Prostate gland (tissue), 2 donors: ENCODE measurements at regions not wholly inside any gene's neighbourhood (a gene's known extent, or its start where the extent isn't known, plus 50 kb on each side); places are given as distances from the start of the nearest gene placed in this dataset.

Source experiments
- DNase-seq: peaks from one replicate; pipeline ENCODE4 v3.0.0-alpha.2; 2019; ENCODE audit warnings: low spot score
- H3K27ac ChIP-seq, 2 donors: fragments of 200-600 bp; sonication (generic); 2 replicates each; pipeline ENCODE4 v1.5.1; 2017 to 2019
- H3K27me3 ChIP-seq: fragments of 200-600 bp; sonication (generic); replicated peaks from 2 replicates; pipeline ENCODE4 v1.5.1; 2019; ENCODE audit not compliant: insufficient read depth
- H3K36me3 ChIP-seq, 2 donors: fragments of 200-600 bp; sonication (generic); 1 replicate in 1 of 2; 2 replicates in 1 of 2; pipeline versions ENCODE4 v1.5.1 to v1.8.1; 2017 to 2019
- H3K4me1 ChIP-seq: fragments of 200-600 bp; sonication (generic); replicated peaks from 2 replicates; pipeline ENCODE4 v1.5.1; 2019
- H3K4me3 ChIP-seq, 2 donors: fragments of 200-600 bp; sonication (generic); 2 replicates each; pipeline ENCODE4 v1.5.1; 2017 to 2019
- H3K9me3 ChIP-seq: fragments of 200-600 bp; sonication (generic); 2 replicates; pipeline ENCODE4 v1.5.1; 2017
- CTCF ChIP-seq, 4 experiments: fragments of 200-600 bp in 2 of 4; fragments of 450-650 bp in 2 of 4; sonication (generic) in 2 of 4; IDR thresholded peaks; 1 replicate in 3 of 4; 2 replicates in 1 of 4; pipeline ENCODE4 v1.5.1; 2016 to 2019; ENCODE audit warnings: antibody characterized with exemption in 4 of 4, mild to moderate bottlenecking in 2 of 4, moderate library complexity in 2 of 4
- POLR2A ChIP-seq: fragments of 450-650 bp; IDR thresholded peaks from one replicate; pipeline ENCODE4 v1.6.1; 2016; ENCODE audit warnings: antibody characterized with exemption, mild to moderate bottlenecking
- POLR2AphosphoS5 ChIP-seq: sonication (generic); formaldehyde crosslinking; IDR thresholded peaks from one replicate; pipeline ENCODE4 v1.6.1; 2017; ENCODE audit warnings: antibody characterized with exemption
- WGBS: methylation state at CpG from one replicate; pipeline ENCODE4 v1.1.5; 2018; 5-methylcytosine and 5-hydroxymethylcytosine counted together
- intact Hi-C: fragments of 100-400 bp; cut with DNase I; formaldehyde crosslinking; loops from one replicate; pipeline ENCODE4 v1.14.2; 2022

DNA sequence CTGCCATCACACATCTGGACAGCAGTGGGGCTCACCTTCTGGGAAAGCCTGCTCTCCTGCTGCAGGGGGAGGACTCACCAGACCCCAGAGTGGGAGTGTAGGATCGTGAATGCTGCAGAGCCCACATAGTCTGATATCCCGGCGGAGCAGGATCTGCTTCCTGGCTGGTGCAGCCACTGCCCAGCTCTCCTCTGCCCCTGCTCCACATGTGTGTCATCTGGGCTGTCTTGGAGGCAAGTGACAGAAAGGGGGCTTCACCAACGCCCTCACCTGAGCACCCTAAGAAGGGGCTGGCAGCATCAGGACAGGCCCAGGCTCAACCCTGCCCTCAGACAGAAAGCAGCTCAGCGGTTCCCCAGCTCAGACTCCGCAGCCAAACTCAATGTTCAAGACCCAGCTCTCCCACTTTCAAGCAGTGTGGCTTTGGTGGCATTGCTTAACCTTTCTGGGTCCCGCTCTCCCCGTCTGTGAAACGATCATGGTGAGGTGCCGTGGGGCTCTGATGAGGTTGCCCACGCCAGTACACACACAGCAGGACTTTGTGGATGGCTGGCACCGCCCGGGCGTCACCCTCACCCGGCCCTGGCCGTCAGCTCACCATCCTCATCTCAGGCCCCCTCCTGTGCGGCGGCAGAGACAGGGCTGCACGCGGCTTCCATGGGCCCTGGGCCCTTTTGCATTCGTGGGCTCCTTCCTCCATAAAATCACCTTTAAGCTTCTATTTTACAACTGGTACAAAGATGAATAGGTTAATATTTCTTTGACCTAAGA, 91.0 kb upstream of the SFSWAP start:
- TF ChIP-seq POLR2A (no peak), POLR2AphosphoS5 (no peak), CTCF (IDR thresholded peaks at IDR 0.05) (no peak)
- Histone ChIP-seq H3K36me3 (no peaks in the 10 kb centered on the region), H3K9me3 (no peaks in the 10 kb centered on the region), H3K27ac (no peak overlapping the region), H3K4me1 (no peaks in the 10 kb centered on the region), H3K4me3 (no peak overlapping the region), H3K27me3 (peaks cover 6% of the 10 kb centered on the region)
- intact Hi-C loops = no loop called here
- WGBS = 85% methylated on average over 21 of the region's 21 CpGs
- DNase-seq = no peak

GRCh38 chr12:131620520-131620919, 90.4 kb upstream of the SFSWAP start:
- Histone ChIP-seq H3K4me1 (no peaks in the 10 kb centered on the region), H3K27ac (no peak overlapping the region), H3K9me3 (no peaks in the 10 kb centered on the region), H3K27me3 (peaks cover 6% of the 10 kb centered on the region), H3K36me3 (no peaks in the 10 kb centered on the region), H3K4me3 (no peak overlapping the region)
- 56% methylated on average over 6 of the region's 6 CpGs for WGBS
- intact Hi-C loops = no loop called here
- TF ChIP-seq POLR2AphosphoS5 (no peak), POLR2A (no peak), CTCF (IDR thresholded peaks at IDR 0.05) (no peak)
- DNase-seq = no peak

DNA sequence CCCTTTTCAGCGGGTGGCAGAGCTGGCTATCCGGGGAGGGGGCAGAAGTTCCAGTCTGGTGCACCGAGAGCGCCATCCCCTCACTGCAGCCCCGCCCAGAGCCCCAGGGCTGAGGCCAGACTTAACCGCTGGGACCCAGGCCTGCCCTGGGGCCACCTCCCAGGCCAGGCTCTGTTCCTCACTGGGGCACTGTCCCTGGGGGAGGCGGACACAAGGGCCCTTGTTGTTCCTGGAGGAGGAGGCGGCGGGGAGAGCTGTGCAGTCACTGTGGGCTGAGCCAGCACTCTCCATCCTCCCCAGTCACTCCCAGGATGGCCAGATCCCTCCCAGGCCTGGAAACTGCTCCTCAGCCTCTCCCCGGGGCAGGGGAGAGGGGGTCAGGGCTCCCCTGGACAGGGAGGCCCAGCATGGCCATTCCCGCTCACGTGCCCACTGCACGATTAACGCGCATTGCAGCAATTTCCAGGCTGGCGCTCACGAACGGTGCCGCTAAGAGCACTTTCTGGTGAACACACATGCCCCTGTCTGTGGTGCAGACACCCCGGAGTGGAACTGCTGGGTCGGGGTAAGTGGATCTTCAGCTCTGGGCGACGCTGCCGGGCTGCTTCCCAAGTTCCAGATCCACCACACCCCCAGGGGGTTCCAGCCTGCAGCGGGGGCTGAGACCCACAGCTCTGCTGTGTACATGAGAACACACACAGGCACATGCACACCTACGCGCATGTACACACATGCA, 89.8 kb upstream of the SFSWAP start:
- no peak overlapping the region for H3K4me3 ChIP-seq
- TF ChIP-seq POLR2AphosphoS5 = no peak
- no peak for TF ChIP-seq CTCF (IDR thresholded peaks at IDR 0.05)
- TF ChIP-seq POLR2A = no peak
- DNase-seq = no peak
- no peaks in the 10 kb centered on the region for H3K9me3 ChIP-seq
- WGBS = 74% methylated on average over 23 of the region's 27 CpGs
- no peak overlapping the region for H3K27ac ChIP-seq
- intact Hi-C loops = no loop called here
- H3K4me1 ChIP-seq = no peaks in the 10 kb centered on the region
- no peaks in the 10 kb centered on the region for H3K36me3 ChIP-seq
- peaks cover 6% of the 10 kb centered on the region for H3K27me3 ChIP-seq

DNA sequence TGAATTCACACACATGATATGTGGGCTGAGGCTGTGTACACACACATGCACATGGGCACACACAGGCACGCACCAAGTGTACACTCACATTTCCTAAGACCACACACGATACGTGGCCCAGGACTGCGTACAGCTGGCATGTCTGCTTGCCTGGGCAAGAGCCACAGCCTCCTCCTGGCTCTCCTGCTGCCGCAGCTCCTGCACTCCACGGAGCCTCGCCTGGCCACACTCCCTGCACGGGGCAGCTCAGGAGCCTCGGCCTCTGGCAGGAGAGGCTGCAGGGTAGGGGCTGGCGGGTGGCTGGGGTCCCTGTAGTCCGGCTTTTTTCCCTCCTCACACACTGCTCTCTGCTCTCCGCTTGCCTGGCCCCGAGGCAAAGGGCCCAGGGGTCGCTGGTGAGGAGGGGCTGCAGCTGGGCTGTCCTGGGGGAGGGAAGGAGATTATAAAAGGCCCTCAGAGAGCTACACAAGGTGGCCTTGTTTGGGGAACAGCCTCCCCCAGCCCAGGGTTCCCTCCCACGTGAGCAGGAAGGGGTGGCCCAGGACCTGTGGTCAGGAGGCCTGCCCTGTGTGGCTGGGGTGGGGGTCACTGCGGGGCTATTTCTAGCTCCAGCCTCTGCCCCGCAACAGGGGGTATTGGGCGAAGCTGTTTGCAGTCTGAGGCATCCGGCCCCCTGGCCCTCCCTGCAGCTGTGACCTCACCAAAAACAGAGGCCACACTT, 89.0 kb upstream of the SFSWAP start:
- no peak for DNase-seq
- intact Hi-C loops = no loop called here
- Histone ChIP-seq H3K27me3 (peaks cover 6% of the 10 kb centered on the region), H3K27ac (no peak overlapping the region), H3K4me3 (no peak overlapping the region), H3K36me3 (no peaks in the 10 kb centered on the region), H3K9me3 (no peaks in the 10 kb centered on the region), H3K4me1 (no peaks in the 10 kb centered on the region)
- TF ChIP-seq POLR2A (no peak), CTCF (IDR thresholded peaks at IDR 0.05) (no peak), POLR2AphosphoS5 (no peak)
- 21% methylated on average over 19 of the region's 19 CpGs for WGBS
